Mucosa of gallbladder (tissue), 1 donor: ENCODE measurements at regions not wholly inside any gene's neighbourhood (a gene's known extent, or its start where the extent isn't known, plus 50 kb on each side); places are given as distances from the start of the nearest gene placed in this dataset.
"Not testable (repeated sequence)": the region's sequence is repeated elsewhere in the genome, so short reads cannot be mapped to it uniquely, and the experiment has no call there.

Source experiments
- DNase-seq: peaks from one replicate; pipeline ENCODE4 v3.0.0-alpha.2; 2020; ENCODE audit warnings: low spot score
- donor health status: DM: no; HTN: no; CAD: no.

DNA sequence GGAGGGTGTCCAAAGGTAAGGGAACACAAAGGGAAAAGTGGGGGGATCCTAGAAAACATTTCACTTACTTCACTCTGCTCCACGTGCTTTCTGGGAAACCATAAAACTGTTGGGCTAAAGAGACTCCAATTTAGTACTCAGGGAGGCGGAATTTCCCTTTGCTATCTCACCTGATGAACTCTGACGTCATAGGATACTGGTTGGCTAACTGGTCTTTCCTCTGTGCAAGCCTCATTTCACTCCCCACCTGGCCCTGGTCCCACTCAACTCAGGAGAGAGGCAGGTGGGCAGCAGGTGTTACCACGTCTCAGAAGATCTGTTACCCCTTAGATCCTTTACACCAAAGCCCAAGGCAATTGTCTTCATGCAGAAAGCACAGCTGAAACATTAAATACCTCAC, 51.8 kb upstream of the PMAIP1 start:
- DNase-seq = no peak

DNA sequence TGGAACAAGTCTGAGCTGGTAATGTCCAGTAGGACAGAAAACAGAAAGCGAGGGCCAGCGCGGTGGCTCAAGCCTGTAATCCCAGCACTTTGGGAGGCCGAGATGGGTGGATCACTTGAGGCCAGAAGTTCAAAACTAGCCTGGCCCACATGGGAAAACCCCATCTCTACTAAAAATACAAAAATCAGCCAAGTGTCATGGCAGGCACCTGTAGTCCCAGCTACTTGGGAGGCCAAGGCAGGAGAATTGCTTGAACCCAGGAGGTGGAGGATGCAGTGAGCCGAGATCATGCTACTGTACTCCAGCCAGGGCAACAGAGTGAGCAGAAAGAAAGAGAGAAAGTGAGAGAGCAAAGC, 52.3 kb upstream of the PMAIP1 start:
- DNase-seq = not testable (repeated sequence)

DNA sequence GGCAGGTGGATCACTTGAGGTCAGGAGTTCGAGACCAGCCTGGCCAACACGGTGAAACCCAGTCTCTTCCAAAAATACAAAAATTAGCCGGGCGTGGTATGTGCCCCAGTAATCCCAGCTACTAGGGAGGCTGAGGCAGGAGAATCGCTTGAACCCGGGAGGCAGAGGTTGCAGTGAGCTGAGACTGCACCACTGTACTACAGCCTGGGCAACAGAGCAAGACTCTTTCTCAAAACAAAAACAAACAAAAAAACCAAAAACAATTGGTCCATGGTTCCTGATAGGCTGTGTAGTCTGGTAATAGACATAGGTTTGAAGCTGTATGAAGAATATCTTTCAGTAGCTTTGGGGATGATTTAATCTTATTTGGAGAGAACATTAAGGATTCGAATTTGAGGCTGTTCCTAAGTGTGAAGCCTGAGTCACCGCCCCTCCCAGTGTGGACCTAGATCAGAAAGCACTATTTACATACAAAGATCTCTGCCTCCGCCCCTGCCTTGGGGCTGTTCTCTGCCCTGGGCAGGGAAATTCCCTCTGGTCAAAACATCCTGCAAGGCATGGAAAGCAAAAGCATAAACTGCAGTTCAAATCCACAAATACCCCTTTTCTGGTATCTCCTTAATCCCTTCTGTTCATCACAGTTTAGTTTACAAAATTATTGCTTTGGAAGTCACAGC, 52.8 kb upstream of the PMAIP1 start:
- peak; percentile 57 for DNase-seq

DNA sequence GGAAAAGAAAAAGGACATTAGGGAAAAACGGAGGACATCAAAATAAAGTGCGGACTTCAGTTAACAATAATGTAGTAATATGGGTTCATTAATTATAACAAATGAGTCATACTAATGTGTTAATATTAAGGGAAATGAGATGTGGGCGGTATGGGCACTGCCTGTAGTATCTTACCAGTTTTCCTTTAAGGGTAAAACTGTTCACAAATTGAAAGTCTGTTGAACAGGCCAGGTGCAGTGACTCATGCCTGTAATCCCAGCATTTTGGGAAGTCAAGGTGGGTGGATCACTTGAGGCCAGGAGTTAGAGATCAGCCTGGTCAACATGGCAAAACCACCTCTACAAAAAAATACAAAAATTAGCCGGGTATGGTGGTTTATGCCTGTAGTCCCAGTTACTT, 56.8 kb upstream of the PMAIP1 start:
- no peak for DNase-seq

DNA sequence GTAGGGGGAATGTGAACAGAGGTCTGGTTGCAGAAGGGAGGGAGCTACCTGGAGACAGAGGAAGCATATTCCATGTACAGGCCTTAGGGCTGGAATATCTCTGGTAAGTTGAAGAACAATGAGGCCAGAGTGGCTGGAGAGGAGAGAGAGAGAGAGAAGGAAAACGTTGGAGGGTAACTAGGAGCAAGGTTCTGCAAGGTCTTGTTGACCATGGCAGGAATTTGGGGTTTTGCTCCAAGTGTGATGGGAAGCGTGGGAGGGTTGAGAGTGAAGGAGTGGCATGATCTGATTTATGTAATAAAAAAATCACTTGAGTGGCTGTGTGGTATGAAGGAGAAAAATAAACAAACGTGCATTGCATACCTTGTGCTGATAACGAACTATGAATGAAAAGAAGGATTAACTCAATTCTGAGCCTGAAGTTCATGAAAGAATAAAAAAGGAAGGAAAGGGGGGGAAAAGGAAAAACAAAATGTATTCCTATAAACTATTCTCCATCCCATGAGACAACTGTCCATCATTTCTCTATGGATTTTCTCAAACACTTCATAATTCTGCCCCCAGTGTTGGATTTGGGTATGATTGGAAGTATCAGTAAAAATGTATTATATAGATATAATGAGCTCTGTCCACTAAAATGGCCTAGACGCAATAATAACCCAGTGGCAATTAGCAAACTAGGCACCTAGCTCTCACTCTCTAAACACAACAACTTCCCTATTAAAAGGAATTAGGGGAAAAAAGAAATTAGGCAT, 59.7 kb upstream of the PMAIP1 start:
- DNase-seq = no peak

DNA sequence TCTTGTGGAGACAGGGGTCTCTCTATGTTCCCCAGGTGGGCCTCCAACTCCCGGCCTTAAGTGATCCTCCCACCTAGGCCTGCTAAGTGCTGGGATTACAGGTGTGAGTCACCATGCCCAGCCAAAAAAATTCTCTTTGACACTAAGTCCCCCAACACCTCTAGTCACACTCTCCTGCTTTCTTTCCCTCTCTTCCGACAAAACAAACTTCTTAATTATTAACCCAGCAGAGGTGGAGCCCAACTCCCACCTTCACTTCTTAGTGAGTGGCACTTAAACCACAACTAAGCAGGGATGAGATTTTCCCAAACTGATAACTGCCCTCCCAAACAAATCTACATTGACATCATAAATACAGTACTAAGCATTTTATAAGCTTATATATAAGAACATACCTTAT, 60.5 kb upstream of the PMAIP1 start:
- DNase-seq = no peak

DNA sequence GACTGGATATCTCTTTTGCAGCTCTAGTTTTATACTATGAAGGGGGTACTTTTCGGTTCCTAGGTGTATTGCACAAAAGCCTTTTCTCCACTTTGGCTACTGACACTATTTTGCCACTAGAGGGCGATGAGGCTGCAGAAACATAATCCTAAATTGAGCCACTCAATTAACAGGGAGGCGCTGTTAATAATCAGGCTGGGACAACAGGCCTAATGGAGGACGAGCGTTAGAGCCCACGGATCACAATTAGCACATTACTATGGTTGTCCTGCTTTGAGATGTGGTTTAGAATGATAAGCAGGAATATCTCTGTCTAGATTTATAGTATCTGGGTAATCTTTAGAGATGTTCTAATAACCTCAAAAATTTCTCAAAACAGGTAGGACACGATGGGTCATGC, 62.2 kb upstream of the PMAIP1 start:
- DNase-seq = peak; percentile 41

DNA sequence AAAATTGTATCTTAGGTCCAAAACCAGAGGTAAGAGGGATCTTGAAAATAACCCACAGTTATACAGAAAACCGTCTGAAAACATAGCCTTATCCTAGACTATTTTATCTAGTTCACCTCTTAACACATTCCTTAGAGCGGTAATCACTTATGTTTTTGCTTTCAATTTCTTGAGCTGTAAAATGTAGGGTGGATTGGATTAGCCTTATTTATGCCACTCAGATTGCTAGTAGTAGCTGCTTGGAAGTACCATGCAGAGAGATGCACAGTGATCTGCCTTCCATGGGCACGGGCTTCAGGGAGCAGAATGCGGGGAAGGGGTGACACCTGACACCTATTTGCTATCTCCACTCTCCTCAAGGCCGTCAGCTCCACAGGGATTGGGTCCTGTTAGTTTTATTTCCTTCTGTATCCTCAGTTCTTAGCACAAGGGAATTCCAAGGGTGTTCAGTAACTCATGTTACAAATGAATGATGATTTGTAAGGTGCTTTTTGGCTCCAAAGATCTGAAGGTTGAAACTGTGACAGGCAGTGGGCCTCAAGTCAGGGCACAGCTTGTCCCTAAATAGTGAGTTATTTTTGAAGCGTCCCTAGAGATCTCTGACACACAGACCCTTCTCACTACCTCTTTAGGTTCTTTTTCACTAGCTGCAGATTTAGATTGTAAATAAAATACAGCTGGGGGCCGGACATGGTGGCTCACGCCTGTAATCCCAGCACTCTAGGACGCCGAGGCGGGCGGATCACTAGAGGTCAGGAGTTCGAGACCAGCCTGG, 64.0 kb upstream of the PMAIP1 start:
- no peak for DNase-seq

DNA sequence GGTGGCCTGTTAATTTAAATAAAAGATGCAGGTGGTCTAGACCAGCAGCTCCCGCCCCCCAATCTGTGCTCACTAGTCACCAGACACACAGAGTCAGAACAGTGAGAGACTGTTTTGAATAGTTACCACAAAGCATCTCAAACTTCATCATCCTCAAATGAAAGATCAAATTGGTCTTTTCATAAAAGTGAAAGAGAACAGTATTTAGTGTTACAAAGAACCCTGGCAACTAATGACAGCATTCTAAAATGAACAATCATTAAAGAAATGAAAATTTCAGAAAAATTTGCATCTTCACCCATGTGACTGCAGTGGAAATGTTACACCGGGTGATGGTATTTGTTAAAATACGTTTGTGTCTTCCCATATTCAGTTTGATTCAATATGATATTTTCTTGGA, 65.5 kb upstream of the PMAIP1 start:
- DNase-seq = no peak

DNA sequence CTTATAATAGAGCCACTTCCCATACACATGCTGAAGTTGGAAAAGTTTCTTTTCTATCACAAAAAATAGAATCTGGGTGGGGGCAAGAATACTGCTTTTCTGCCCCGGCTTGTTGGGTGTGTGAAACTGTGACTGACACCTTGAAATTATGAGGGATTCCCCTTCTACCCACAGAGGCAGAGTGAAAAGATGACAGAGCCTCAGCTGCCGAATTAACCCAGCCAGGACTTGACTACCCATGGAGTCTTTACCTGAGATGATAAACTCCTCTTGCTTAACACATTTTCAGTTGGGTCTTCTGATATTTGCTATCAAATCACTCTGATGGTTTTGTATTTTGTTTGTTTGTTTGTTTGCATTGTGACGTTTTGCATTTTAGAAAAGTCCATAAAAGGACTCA, 66.0 kb upstream of the PMAIP1 start:
- DNase-seq = no peak

DNA sequence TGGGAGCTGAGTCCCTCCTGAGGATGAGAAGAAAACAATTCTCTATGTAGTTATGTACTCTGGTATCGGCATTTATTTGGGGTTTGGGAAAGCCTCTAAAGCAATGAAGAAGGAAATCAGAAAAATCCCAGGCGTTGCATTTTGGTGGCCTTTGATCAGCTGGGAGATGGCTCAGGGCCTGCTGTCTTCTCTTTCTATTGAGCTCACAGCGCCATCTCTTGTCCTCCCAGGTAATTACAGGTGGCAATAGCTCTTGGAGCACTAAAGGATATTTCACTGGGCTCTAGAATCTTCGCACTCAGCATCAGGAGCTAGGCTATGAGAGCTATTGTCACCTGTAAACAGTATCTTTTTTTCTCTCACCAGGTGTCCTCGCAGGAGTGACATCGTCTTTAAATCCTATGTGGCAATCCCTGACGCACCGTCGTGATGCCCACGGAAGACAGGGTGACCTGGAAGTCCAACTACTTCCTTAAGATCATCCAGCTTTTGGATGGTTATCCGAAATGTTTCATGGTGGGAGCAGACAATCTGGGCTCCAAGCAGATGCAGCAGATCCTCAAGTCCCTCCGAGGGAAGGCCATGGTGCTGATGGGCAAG, 76.1 kb upstream of the PMAIP1 start:
- DNase-seq = peak; percentile 76

DNA sequence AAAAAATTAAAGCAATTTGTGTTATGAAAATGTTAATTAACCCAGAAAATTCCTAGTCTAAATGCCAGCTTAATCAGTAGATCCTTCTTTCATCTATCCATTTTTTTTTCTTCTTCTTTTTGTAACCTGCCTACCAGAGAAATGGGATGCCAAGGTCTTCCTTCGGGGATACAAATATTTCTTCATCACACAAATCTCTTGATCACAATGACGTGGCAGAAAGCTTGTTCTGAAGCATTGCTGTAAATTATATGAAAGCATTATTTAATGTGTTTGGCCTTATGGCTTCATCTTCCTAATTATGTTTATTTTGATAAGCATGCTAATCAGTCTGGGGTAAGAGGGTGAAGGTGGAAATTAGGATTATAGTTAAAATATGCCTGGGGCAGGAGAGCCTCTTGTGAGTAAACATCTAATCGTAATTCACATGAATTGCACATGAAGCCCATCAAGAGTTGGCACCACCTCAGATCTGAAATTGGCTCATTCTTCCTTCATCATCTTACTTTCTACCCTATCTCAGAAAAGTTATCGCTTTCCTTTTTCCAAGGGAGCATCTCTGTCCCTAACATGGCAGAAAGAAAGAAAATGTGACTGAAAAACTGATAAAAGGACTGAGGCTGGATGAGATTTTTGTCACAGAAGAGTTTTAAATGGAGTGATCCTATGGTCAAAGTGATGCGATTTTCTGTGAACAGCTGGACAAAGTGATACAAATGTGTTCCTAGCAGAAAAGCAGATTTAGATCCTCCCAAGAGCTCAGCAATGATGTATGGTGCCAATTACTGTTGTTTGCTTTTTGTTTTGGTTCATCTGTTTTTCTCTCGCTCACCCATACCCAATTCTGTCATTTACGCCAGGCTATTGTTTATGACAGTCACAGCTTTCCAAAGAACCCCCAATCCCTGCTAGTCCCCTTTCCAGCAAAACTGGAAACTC, 76.9 kb upstream of the PMAIP1 start:
- no peak for DNase-seq

DNA sequence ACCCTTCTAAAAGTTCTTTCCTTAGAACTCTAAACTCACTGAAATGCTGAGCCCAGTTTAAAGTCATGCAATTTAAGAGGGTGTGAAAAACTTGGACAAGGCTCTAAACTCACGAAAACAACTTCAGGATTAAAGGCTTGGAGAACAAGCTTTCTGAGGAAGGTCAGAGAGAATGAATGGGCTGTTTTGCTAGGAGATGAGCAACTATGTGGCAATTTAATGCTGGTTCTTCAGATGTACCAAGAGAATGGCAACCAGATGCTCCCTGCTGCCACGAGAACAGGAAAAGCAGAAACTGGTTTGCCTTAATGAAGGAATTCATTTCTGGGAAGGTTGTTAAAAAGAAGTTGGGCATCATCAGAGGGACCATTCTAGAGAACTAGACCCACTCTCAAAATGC, 77.8 kb upstream of the PMAIP1 start:
- no peak for DNase-seq

DNA sequence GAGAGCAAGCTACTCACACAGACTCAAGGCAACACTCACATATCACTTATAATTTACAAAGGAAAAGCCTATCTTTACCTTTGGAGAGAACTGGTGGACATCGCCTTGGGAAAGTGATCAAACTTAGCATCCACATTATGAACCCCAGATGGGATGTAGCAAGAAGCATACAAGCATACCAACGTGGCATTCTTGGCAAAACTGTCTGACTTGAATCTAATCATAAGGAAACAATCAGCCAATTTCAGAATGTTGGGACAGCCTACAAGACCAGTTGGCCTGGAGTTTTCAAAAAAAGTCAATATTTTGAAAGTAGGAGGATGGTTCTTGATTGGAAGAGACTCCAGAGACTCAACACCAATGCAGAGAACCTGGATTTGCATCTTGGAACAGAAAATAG, 79.1 kb upstream of the PMAIP1 start:
- DNase-seq = no peak

DNA sequence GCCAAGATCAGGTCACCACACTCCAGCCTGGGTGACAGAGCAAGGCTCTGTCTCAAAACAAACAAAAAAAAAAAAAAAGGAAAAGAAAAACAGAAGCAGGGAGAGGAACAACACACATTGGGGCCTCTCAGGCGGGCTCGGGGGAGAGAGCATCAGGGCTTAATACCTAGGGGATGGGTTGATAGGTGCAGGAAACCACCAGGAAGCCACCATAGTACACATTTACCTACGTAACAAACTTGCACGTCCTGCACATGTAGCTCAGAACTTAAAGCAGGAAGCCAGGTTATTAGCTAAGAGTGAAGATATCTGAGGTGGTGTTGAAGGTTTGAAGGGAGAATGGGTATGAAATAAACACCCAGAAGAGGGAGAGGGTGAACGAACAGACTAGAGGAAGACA, 81.0 kb upstream of the PMAIP1 start:
- DNase-seq = no peak

DNA sequence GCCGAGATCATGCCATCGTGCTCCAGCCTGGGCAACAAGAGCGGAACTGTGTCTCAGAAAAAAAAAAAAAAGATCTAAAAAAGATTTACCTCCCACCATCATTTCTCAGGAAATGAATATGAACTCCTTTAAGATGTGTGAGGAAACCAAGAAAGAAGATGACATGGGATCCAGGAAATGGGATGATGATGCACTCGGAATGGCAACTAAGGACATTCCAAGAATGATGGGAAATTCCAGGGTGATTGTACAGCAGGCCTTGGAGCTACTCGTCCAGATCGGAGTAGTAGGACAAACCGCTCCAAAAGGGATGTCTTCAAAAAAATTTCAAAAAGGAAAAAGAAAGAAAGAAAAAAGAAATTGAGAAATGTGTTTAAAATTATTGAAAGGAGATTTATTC, 84.9 kb upstream of the PMAIP1 start:
- DNase-seq = no peak

DNA sequence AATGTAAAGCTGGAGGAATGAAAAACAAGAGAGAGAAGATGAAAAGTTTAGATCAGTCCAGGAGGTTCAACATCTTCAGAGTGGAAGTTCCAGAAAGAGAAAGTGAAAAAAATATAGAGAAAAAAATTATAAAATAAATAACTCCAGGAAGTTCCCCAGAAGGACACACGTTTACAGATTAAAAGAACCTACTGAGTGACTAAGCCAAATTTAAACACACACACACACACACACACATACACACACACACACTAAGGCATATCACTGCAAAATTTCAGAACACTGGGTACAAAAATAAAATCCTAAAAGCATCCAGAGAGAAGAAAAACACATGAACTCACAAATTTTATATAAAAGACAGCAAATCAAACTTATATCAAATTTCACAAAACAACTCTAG, 85.9 kb upstream of the PMAIP1 start:
- DNase-seq = no peak

DNA sequence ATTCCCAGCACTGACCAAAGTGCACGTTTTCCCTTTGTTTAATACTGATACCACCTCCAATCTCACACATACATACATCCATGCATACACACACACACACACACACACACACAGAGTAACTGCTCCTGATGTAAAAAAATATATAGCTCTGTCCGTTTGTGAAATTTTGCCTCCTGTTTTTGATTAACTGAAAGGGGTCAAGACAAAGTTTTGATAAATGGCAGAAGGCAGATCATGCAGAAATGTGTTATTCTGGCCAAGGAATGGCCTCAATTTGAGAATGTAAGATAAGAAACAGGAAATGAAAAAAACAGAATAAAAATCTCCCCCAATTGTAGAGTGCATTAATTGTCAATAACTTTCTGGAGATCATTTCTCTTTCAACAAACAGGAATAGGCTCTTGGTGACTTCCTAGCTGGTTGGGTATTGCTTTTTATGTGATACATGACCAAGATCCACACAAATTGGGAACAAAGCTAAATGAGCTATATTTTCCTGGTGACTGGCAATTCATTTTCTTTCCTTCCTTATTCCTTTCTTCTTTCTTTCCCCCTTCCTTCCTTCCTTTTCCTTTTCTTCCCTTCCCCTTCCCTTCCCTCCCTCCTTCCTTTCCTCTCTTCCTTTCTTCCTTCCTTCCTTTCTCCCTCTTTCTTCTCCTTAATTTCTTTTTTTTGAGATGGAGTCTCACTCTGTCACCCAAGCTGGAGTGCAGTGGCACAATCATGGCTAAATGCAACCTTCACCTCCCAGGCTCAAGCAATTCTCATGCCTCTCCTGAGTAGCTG, 88.9 kb upstream of the PMAIP1 start:
- DNase-seq = no peak

DNA sequence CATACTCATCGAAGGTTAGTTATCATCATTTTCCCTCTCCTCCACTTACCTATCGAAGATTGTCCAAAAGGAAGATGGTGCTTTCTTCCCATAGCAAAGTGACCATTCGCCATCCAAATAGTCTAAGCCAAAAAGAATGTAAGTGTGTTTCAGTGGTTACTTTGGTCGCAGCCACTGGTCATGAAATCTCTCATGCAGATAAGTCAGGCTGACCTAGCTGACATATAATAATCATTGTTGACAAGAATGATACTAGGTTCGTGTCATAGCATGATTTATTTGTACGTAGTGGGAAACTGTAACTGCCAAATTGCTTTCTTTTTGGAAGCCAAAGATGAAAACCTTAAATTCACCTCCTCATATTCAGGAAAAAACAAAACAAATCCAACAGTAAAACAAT, 89.6 kb upstream of the PMAIP1 start:
- DNase-seq = no peak

DNA sequence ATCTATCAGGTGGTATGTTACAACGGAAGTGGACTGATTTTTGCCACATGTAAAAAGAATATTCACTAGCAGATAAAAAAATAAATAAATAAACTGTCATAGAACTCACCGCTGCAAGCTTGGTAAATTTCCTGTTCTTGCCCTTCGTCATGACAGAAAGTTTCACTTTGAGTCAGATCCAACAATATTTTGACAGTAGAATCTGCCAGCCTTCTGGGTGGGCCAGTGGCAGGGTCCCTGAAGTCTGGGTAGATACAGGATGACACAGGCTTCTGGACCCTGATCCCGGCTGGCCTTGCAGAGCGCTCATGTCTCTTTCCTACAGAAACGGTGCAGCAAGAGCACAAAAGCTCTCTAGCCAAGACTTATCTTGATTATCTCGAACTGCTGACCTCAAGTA, 97.8 kb upstream of the PMAIP1 start:
- no peak for DNase-seq

DNA sequence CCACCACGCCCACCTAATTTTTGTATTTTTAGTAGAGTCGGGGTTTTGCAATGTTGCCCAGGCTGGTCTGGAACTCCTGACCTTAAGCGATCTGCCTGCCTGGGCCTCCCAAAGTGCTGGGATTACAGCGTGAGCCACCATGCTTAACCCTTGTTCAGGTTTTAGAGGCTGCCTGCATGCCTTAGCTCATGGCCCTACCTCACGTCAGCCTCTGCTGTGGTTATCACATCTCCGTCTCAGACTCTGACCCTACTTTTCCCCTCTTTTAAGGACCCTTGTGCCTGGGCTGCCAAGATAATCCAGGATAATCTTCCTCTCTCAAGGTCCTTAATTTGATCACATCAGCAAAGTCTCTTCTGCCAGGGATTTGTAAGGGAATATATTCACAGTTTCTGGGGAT, 98.2 kb upstream of the PMAIP1 start:
- no peak for DNase-seq
